Hypothalamus (tissue), 51 donors: ENCODE measurements at regions not wholly inside any gene's neighbourhood (a gene's known extent, or its start where the extent isn't known, plus 50 kb on each side); places are given as distances from the start of the nearest gene placed in this dataset.

Experiments used
- DNase-seq, 51 donors: peaks; one replicate each; lab custom pipeline; 2025; lab: John Stamatoyannopoulos, UW

DNA sequence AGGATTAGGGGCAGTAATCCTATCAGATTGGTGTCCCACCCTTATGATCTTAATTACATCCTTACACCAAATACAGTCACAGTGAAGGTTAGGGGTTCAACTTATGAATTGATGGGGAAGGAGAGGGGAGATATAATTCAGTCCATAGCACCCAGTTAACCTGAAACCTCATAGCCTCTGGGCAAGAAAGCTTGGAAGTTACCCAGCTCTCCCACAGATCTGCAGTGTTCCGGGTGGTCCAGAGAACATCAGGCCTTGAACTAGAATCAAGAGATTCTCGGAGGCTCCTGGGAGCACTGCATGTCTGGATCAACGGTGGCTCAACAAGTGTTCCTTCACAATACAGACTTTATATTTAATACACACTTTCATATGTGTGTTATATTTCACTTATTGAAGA, 392.6 kb upstream of the MARCKS start:
- DNase-seq = no peak

DNA sequence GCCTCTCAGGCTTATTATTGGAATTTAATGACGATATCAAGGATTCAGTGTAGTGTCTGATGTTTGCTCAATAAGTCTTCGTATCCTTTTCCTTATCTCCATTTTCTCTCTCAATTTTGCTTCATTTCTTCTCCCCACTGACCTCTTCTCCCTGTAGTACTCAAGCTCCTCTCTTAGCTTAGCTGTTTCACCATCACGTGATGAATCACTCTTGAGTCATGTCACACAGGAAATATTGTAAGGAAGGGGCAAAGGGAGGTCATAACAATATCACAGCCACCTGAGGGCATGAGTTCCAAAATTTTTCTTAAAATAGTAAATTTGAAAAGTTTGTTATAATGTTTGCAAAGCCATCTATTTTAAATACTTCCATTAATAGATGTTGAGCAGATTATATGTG, 392.2 kb upstream of the MARCKS start:
- DNase-seq = no peak

DNA sequence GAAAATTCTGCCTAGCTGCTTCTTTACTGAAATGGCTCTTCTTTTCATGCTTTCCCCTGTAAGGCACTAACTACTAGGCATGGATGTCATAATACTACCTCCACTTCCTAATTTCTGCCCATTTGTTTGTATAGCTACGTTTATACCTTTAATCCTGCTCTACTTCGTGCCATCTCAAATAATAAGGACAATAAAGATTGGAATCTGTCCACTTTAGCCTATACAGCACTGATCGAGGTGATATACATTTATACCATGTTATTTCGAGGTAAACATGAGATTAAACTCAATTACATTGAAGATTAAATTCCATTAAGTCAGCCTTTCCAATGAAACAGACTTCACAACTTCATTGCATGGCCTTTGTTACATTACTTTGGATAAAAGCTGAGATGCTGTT, 390.6 kb upstream of the MARCKS start:
- DNase-seq = no peak

GRCh38 chr6:113475392-113475791, 381.8 kb upstream of the MARCKS start:
- no peak for DNase-seq

- DNase-seq = no peak
Observed at GRCh38 chr6:113476937-113477839, 380.0 kb upstream of the MARCKS start.

DNA sequence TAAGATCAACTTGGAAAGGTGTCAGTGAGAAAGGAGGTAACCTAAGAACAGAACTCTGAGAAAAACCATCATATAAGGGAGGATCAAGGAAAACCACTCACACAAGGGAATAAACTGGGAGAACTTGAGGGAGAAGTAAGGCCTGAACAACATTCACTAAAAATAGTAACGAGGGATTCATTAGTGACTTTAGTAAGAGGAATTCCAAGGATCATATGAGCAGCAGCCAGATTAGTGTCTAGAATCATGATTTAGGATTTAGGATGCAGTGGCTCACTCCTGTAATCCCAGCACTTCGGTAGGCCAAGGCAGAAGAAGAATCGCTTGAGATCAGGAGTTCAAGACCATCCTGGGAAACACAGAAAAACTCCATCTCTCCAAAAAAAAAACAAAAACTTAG, 376.5 kb upstream of the MARCKS start:
- DNase-seq = no peak

- DNase-seq = no peak
Observed at GRCh38 chr6:113481458-113481857, 375.7 kb upstream of the MARCKS start.

DNA sequence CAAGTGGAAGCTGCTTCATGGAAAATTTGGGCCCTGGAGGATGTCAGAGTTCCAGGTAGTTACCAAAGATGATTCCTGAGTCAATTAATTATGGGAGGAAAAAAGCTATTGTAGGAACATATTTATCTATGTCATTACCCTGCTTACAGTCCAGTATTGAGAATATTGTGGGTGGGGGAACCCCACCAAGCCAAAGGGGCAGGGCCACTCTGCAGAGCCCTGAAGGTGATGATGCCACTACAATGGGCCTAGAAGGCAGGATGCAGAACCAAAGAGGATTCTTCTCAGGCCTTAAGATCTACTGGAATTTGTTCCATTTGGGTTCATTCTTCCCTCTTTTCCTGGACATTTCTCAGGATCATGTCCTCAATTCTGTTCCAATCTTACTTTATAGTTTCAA, 375.2 kb upstream of the MARCKS start:
- DNase-seq = no peak

DNA sequence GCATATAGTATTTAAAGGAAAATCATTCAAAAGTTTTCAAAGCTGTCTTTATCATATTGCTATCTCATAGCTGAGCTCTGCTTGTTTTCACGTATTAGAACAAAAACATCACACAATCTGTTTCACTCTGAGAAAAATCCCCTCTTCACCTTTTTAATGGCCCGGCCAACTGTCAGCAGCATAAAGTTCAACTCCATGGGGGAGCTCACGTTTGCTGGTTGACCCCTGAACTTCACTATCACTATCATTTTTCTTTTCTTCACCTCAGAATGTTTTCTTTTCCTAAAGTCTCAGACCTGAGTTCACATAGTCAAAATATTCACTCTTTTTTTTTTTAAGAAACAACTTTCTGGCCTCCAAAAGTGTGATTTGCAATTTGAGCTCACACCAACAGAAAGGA, 374.4 kb upstream of the MARCKS start:
- no peak for DNase-seq

DNA sequence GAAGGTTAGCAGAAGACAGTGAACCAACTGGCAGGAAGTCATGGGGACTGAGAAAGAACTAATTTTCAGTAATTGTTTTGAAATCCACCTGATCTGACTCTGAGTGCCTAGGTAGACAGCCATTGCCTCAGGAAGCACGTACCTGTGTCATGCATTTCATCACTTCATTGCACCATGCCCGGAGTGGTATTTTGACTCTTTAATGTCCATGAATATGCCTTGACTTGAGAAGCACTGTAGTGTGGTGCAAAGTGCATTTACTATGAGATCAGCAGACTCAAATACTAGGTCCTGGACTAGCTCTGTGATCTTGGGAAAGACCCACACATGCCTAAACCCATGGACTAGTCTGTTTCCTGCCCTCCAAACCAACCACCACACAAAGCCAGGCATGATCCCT, 370.9 kb upstream of the MARCKS start:
- DNase-seq = no peak

GRCh38 chr6:113487489-113488058, 369.6 kb upstream of the MARCKS start:
- DNase-seq = no peak

- no peak for DNase-seq
Observed at GRCh38 chr6:113488061-113488460, 369.1 kb upstream of the MARCKS start.

GRCh38 chr6:113488812-113489685, 368.1 kb upstream of the MARCKS start:
- no peak for DNase-seq

DNA sequence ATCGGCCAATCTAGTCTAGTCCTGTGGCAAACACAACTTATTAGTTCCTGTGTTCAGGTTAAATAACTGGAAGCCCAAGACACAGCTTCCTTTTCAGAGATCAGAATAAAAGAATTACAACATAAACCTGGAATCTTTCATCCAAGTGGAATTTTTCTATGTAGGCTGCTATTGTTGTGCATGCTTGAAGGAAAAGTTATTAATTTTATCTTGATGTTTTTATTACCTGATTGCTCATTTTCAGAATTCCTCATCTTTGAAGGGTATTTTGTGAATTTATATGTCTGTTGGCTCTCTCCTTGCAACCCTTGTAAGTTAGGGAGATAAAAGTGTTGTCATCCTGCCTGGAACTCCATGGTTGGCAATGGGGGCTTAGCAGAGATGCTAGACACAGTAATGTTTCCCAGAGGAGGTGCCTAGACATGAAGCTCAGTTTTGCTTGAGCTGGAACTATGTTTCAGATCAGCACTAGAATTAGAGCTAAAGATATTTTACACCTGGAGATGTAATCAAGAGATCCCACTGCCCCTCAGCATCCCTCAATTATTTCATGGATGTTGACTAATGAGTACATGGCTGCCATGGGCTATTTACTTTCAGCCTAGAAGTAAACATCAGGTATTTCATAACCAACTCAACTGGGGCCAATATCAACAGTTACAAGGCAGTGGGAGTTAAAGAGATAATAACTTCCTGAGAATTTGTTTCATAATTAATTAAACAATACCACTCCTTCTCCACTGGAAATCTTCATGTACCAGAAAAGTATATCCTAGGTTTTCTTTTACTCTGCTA, 367.0 kb upstream of the MARCKS start:
- DNase-seq = no peak

GRCh38 chr6:113491376-113491775, 365.8 kb upstream of the MARCKS start:
- no peak for DNase-seq

DNA sequence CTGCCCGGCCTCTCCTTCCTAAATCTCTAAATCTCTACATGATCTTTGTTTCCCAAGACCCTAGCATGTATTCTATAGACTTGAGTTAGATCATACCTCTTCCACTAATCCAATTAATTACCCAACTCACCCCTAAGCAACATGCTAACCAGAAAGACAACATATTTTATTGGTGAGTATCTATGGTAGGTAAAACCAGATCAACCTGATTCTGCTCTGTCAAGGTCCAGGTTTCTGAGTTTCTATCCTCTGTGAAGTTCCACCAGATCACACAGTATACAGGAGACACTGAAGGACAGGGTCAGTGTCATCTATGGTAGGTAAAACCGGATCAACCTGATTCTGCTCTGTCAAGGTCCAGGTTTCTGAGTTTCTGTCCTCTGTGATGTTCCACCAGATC, 363.2 kb upstream of the MARCKS start:
- DNase-seq = no peak

GRCh38 chr6:113495521-113495920, 361.6 kb upstream of the MARCKS start:
- no peak for DNase-seq

DNA sequence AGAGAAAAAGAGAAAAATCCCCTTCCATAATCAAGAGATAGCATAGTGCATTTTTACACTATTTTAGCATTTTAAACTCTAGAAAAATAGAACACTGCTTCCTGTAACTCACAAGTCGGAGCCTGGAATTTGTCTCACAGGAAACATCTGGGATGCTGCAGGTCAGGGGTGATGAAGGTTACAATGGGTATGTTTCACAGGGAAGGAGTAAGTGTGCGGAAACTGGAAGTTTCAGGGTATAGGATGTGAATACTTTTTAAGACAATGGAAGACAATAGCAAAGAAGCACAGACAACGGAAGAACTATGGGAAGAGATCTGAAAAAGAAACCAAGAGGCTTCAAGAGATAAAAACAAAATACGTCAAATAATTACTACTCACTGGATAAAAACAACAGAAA, 361.0 kb upstream of the MARCKS start:
- no peak for DNase-seq

DNA sequence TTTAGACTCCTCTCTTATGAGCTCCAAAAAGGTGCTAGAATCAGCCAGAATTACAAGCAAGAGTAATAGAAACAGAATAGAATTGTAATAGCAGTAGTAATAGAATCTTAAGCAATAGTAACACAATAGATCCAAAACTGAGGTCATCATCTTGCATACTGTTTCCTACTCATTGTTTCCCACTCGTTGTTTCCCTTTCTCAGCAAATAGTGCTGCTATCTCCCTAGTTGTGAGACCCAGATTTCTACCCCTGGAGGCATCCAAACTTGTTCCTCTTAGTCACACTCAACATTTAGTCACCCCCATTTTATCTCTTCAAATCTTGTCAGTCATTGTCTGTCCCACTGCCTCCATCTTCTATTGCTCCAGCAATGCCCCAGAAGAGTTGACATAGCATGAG, 356.9 kb upstream of the MARCKS start:
- DNase-seq = no peak

DNA sequence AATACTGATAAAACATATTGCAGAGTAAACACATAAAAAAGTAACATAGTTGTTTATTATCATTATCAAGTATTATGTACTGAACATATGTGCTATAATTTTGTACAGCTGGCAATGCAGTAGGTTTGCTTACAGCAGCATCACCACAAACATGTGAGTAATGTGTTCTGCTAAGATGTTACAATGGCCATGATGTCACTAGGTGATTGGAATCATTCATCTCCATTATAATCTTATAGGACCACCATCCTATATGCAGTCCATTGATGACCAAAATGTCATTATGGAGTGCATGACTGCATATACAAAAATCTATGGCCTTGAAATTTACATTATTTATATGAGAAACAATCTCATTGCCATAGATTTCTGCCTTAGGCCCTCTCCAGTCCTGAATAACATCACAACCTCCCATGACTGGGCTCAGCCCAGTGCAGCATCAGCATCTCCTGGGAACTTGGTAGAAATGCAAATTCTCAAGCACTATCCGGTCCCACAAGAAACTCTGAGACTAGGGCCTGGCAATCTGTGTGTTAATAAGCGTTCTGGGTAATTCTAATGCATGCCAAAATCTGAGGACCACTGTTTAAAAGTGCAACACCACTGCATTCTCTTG, 352.0 kb upstream of the MARCKS start:
- no peak for DNase-seq
